Islet of Langerhans (tissue), 1 donor: ENCODE measurements at regions not wholly inside any gene's neighbourhood (a gene's known extent, or its start where the extent isn't known, plus 50 kb on each side); places are given as distances from the start of the nearest gene placed in this dataset.

Experiments
- FAIRE-seq: peaks from one replicate; lab custom pipeline; 2011; peaks lifted over from hg19 to GRCh38; lab: Jason Lieb, UNC

DNA sequence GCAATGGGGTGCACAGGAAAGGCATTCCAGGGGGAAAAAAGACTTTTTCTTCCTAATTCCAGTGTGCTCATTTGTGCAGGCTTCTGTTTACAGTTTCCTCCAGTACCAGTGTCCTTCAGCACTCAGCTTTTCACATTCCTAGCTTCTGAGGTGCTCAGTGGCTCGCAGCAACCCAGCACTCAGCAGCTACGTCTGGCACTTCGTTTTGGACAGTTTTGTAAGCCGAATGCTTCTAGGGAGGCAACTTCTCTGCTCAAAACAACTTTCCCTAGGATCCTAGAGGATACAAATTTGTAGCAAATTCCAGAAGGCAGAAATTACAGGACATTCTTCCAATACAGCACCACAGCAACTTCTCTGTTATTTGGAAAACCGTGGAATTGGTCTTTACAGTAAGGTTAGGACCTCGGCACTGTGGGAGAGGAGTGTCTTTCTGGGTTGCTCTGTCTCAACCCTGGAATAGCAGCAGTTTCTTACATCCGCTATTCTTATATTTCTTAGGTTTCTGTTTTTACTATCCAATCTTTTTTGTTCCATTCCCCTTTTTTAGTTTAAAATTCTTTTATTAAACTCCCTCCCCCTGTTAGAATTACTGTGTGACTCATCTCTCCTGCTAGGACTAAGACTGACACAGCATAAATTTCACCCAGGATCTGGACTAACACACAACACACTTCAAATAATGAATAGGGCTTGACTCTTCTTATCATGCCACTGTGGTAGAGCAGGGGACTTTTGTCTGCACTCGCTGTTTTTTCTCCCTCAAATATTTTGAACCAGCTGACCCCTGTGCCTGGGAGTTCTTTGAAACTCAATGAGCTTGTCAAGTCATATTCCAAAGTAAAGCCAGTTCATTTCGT lies 1314.7 kb downstream of the FSTL5 start:
- no peak for FAIRE-seq

- no peak for FAIRE-seq
Measured at GRCh38 chr4:160864253-160864652, 1299.5 kb downstream of the FSTL5 start.

- FAIRE-seq, result no peak
Measured at GRCh38 chr4:160869899-160870298, 1293.9 kb downstream of the FSTL5 start.

GRCh38 chr4:160872491-160872890 lies 1291.3 kb downstream of the FSTL5 start:
- no peak for FAIRE-seq

- no peak for FAIRE-seq
Measured at GRCh38 chr4:160877087-160877790, 1286.6 kb downstream of the FSTL5 start.

GRCh38 chr4:160880180-160880579 lies 1283.6 kb downstream of the FSTL5 start:
- FAIRE-seq, result no peak

DNA sequence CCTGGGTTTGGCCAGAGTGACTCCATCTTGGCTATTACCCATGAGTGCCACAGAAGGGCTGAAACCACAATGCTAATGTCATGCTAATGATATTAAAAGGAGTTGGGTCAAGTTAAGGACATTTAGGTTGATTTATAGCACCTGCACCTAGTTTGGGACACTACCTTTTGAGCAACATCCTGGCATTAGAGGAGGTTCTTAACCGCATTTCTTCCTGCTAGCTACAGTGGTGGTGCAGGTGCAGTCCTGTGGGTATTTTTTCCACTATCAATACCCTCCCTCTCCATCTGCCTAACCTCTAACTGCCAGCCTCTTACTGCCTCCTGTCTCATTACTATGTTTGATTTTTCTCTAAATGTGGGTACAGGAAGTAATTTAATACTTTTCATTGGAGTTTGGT lies 1276.1 kb downstream of the FSTL5 start:
- no peak for FAIRE-seq

- FAIRE-seq, result no peak
Measured at GRCh38 chr4:160894128-160894527, 1269.7 kb downstream of the FSTL5 start.

GRCh38 chr4:160894809-160895208 lies 1269.0 kb downstream of the FSTL5 start:
- FAIRE-seq, result no peak

GRCh38 chr4:160927311-160927710 lies 1236.5 kb downstream of the FSTL5 start:
- no peak for FAIRE-seq

GRCh38 chr4:160928482-160928881 lies 1235.3 kb downstream of the FSTL5 start:
- FAIRE-seq, result no peak

DNA sequence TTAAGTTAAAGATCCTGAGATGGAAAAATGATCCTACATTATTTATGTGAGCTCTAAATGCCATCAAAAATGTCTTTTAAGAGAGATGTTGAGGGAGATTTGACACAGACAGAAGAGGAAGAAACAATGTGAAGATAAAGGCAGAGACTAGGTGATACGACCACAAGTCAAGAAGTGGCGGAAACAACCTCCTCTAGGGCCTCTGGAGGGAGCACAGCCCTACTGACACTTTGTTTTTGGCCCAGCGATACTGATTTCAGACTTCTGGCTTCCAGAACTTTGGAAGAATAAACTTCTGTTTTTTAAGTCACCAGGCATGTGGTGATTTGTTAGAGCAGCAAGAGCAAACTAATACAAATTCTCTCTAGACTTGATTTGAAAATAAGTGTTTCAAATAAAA lies 1216.1 kb downstream of the FSTL5 start:
- FAIRE-seq, result no peak

GRCh38 chr4:160956875-160957274 lies 1206.9 kb downstream of the FSTL5 start:
- FAIRE-seq, result no peak

- FAIRE-seq, result no peak
Measured at GRCh38 chr4:160969925-160970324, 1193.9 kb downstream of the FSTL5 start.

DNA sequence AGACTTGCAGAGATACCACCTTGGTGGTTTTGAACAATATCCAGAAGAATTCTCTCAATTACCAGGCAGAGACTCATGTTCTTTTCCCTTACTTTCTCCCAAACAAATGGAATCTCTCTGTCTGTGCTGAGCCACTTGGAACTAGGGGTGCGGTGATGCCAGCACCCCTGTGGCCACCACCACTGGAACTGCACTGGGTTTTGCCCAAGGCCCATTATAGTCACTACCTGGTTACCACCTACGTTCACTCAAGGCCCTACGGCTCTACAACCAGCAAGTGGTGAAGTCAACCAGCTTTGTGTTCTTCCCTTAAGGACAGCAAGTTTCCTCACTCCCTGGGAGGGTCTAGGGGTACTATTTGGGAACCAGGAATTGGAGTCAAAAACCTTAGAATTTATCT lies 1183.7 kb downstream of the FSTL5 start:
- FAIRE-seq, result no peak

DNA sequence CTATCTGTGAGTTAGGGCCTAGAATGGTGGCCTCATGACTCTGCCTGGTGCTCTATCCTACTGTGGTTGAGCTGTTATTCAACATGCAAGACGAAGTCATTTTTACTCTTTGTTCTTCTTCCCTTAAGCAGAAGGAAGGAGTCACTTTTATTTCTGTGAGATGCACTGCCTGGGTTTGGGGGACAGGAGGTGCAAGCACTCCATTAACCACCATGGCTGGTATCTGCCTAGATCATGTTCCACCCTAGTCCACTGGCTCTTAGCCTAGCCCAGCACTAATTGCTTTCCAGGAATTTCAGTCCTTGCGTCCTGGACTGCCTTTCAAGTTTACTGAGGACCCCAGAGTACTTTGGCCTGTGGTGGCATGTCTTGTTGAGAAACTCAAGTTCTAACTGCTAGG lies 1182.7 kb downstream of the FSTL5 start:
- no peak for FAIRE-seq

- FAIRE-seq, result no peak
Measured at GRCh38 chr4:160983035-160983434, 1180.8 kb downstream of the FSTL5 start.

- no peak for FAIRE-seq
Measured at GRCh38 chr4:161002386-161002785, 1161.4 kb downstream of the FSTL5 start.

DNA sequence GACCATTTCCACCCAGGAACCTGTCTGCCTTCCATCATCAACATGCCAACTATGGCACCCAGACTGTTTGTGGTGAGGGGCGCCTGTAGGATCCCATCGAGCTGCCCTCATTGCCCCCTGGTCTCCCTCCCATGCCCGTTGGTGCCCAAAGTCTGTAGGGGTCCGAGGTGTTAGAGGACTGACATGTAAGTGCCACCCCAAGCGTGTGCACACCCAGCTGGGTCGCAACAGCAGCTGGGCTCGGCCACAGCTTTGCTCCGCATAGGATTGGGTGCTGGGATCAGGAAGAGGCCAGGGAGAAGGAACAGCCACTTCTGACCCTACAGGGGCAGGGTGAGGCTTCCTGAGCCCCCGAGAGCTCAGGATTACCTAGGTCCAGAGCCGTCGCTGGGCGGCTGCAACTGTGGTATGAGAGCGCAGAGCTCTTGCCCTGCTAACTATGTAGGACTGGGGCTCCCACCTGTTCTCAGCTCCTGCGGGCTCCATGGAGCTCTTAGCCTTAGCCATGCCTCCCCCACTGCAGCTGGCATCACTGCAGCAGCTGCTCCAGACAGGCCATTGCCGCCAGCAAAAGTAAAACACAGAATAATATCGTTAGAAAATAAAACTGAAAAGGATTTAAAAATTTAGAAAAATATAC lies 1160.3 kb downstream of the FSTL5 start:
- no peak for FAIRE-seq

GRCh38 chr4:161005746-161006145 lies 1158.1 kb downstream of the FSTL5 start:
- FAIRE-seq, result no peak

GRCh38 chr4:161008527-161008926 lies 1155.3 kb downstream of the FSTL5 start:
- no peak for FAIRE-seq

DNA sequence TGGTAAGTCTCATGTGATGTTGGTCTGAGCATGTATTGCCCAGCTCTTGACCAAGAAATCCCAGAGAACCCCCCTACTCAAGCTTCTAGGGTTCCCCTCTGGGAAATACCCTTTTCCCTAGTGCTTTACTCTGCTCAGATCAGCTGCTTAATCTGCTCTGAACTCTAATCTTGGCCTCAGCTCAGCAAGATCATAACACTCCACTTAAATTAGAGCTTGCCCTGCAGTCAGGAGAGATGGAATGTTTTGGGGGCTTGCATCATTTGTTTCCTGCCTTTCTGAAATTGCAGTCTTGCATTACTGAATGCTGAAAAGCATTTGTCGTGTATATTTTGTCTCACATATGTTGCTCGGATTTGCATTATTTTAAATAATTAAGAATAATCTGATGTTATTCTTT lies 1153.6 kb downstream of the FSTL5 start:
- no peak for FAIRE-seq
